ENCODE measurements at regions not wholly inside any gene's neighbourhood (a gene's known extent, or its start where the extent isn't known, plus 50 kb on each side); places are given as distances from the start of the nearest gene placed in this dataset.

DNA sequence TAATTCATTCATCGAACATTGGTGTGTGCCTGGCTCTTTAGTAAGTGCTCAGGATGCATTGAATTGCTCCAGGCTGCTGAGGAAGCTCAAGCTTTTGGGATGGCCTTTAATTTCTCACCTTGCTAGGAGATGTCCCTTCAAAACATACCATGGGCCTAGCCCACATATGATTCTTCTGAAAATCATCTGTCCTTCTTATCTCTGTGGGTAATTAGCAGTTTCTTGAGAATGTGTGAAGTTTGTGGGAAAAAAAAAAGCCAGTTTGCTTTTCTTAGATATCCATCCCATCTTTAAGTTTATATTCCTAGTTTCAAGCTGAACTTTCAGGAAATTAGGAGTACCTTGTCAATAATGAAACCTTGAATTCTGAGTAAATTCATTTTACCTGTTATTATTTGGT lies 532.3 kb upstream of the SUCLG2 start:
- H3K27ac ChIP-seq: no peak overlapping the region
- H3K4me1 ChIP-seq: no peaks in the 10 kb centered on the region
- no peak for DNase-seq
- no peaks in the 10 kb centered on the region for H3K36me3 ChIP-seq
- no peaks in the 10 kb centered on the region for H3K27me3 ChIP-seq
- no peaks in the 10 kb centered on the region for H3K9me3 ChIP-seq
- TF ChIP-seq, protein P1, sequence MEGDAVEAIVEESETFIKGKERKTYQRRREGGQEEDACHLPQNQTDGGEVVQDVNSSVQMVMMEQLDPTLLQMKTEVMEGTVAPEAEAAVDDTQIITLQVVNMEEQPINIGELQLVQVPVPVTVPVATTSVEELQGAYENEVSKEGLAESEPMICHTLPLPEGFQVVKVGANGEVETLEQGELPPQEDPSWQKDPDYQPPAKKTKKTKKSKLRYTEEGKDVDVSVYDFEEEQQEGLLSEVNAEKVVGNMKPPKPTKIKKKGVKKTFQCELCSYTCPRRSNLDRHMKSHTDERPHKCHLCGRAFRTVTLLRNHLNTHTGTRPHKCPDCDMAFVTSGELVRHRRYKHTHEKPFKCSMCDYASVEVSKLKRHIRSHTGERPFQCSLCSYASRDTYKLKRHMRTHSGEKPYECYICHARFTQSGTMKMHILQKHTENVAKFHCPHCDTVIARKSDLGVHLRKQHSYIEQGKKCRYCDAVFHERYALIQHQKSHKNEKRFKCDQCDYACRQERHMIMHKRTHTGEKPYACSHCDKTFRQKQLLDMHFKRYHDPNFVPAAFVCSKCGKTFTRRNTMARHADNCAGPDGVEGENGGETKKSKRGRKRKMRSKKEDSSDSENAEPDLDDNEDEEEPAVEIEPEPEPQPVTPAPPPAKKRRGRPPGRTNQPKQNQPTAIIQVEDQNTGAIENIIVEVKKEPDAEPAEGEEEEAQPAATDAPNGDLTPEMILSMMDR (IDR thresholded peaks at IDR 0.05): no peak
- no peak overlapping the region for H3K4me3 ChIP-seq
- no peak overlapping the region for H3K9ac ChIP-seq (ENCODE audit: low read depth in 2 of 2, low read length in 2 of 2)
- intact Hi-C loops (cut with DNase I): no loop called here

- Histone ChIP-seq H3K9ac (ENCODE audit: low read depth in 2 of 2, low read length in 2 of 2) (no peak overlapping the region), H3K4me3 (no peak overlapping the region), H3K36me3 (no peaks in the 10 kb centered on the region), H3K4me1 (no peaks in the 10 kb centered on the region), H3K9me3 (no peaks in the 10 kb centered on the region), H3K27ac (no peak overlapping the region), H3K27me3 (no peaks in the 10 kb centered on the region)
- no peak for DNase-seq
- intact Hi-C loops (cut with DNase I): no loop called here
- TF ChIP-seq, protein P1 (IDR thresholded peaks at IDR 0.05): no peak
Observed at GRCh38 chr3:68176600-68176999, 522.2 kb upstream of the SUCLG2 start.

DNA sequence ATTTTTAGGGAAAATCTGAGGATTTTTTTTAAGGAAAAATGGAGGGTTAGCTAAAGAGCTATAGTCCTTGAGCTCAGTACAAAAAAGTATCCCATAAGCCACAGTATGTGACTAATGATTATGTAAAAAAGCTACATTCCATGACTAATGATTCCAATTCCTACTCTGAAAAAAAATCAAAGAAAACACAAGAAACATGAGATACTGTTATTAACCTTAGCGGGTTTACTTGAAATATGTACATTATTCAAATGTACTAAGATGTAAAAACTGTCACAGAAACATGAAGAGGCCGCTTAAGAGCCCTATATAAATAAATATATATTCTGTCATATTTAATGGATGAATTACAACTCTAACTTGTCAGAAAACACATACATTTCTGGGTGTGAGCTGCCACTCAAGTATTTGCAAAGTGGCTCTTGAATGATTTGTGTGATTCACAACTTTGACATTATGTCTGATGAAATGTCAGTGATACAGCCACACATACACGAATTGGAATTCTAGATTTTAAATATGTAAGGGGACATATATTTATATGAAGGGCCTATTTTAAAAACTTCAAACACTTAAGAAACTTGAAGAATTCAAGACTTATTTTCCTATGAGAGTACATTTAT lies 518.7 kb upstream of the SUCLG2 start:
- intact Hi-C loops (cut with DNase I): no loop called here
- Histone ChIP-seq H3K4me3 (no peak overlapping the region), H3K9ac (ENCODE audit: low read depth in 2 of 2, low read length in 2 of 2) (no peak overlapping the region), H3K36me3 (no peaks in the 10 kb centered on the region), H3K27me3 (no peaks in the 10 kb centered on the region), H3K4me1 (no peaks in the 10 kb centered on the region), H3K9me3 (no peaks in the 10 kb centered on the region), H3K27ac (no peak overlapping the region)
- TF ChIP-seq, protein P1 (IDR thresholded peaks at IDR 0.05): no peak
- no peak for DNase-seq

GRCh38 chr3:68172039-68172438 lies 517.6 kb upstream of the SUCLG2 start:
- Histone ChIP-seq H3K9me3 (no peaks in the 10 kb centered on the region), H3K36me3 (no peaks in the 10 kb centered on the region), H3K27me3 (no peaks in the 10 kb centered on the region), H3K4me3 (no peak overlapping the region), H3K27ac (no peak overlapping the region), H3K4me1 (no peaks in the 10 kb centered on the region), H3K9ac (ENCODE audit: low read depth in 2 of 2, low read length in 2 of 2) (no peak overlapping the region)
- TF ChIP-seq, protein P1 (IDR thresholded peaks at IDR 0.05): no peak
- no peak for DNase-seq
- intact Hi-C loops (cut with DNase I): no loop called here

- Histone ChIP-seq H3K27ac (no peak overlapping the region), H3K4me3 (no peak overlapping the region), H3K4me1 (no peaks in the 10 kb centered on the region), H3K27me3 (no peaks in the 10 kb centered on the region), H3K36me3 (no peaks in the 10 kb centered on the region), H3K9ac (ENCODE audit: low read depth in 2 of 2, low read length in 2 of 2) (no peak overlapping the region), H3K9me3 (no peaks in the 10 kb centered on the region)
- TF ChIP-seq, protein P1 (IDR thresholded peaks at IDR 0.05): no peak
- intact Hi-C loops (cut with DNase I): no loop called here
- no peak for DNase-seq
Observed at GRCh38 chr3:68163968-68164367, 509.6 kb upstream of the SUCLG2 start.

Data from colonic mucosa (tissue), 4 donors.